ENCODE measurements at regions not wholly inside any gene's neighbourhood (a gene's known extent, or its start where the extent isn't known, plus 50 kb on each side); places are given as distances from the start of the nearest gene placed in this dataset.
"Not testable (repeated sequence)": the region's sequence is repeated elsewhere in the genome, so short reads cannot be mapped to it uniquely, and the experiment has no call there.

DNA sequence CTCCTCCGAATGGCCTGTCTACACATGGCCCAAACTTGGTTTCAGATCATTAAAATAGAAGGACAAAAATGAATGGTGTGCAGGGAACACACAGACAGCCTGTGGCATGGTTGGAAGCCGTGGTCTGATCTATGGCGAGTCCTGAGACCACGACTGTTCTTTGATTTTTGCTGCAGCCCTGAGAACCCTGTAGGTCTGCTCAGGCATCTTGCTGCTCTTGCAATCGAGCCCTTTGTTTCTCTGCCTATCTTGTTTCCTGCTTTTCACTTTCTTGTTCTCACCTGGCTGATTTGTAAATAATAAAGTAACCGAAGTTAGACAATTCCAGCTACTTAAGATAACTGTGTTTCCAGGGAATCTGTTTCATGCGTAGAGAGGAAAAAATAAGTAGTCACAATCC, 54.1 kb upstream of the NBPF9 start:
- intact Hi-C loops (cut with DNase I; ENCODE audit: low total_unique reads); H3K27ac ChIP-seq; H3K9me3 ChIP-seq; in situ Hi-C loops (cut with MboI; ENCODE audit: low pct_ligation_motif_present in 1 of 4, low pct_unique_long_range_greater_than_20kb in 1 of 4, low sequenced_read_pairs in 3 of 4); H3K27me3 ChIP-seq; DNase-seq; H3K4me1 ChIP-seq; H3K4me3 ChIP-seq; H3K36me3 ChIP-seq: not testable (repeated sequence)
- 55% methylated on average over 6 of the region's 7 CpGs; no CpG with 5 or more reads in 1 of the 2 donors for WGBS, 2 donors (ENCODE audit: low coverage in 1 of 2)

DNA sequence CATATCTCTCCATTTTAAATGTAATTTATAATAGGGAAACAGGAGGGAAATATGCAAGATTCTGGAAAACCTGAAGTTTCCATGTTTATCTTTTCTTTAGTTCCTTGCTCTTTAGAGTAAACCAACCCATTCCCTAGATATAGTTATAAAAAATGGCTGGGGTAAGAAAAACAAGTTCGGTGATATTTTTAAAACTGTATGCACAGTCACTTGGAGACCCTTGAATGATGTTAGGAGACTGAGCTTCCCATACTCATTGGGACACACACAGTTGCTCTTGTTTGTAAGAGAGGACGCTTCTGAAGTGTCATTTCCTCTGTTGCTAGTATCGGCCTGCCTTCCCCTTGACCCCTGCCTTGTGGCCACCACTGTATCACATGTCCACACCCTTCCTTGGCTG, 55.0 kb upstream of the NBPF9 start:
- H3K4me3 ChIP-seq; DNase-seq; in situ Hi-C loops (cut with MboI; ENCODE audit: low pct_ligation_motif_present in 1 of 4, low pct_unique_long_range_greater_than_20kb in 1 of 4, low sequenced_read_pairs in 3 of 4); H3K36me3 ChIP-seq; H3K9me3 ChIP-seq; H3K4me1 ChIP-seq; H3K27ac ChIP-seq; intact Hi-C loops (cut with DNase I; ENCODE audit: low total_unique reads); H3K27me3 ChIP-seq: not testable (repeated sequence)
- WGBS, 2 donors (ENCODE audit: low coverage in 1 of 2), result 67% methylated on average over 2 of the region's 3 CpGs; no CpG with 5 or more reads in 1 of the 2 donors

DNA sequence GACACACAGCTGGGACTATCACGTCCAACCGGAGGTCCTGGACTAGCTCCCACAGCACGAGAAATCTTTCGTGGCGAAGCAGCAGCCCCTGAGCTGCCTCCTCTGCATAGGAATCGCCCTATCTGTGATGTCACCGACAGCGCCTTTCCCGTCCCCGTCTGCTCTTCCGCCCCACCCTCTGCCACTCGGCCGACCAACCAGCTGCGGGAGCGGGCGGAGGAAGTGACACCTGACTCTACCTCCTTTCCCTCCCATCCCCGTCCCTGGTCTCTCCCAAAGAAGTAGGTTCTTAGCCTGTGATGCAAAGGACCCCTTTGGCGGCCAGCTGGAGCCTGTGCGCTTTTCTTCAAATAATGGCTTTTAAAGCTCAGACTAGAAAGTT, 59.7 kb upstream of the NBPF9 start:
- H3K27ac ChIP-seq, result peak overlapping the region in 1 of 4 donors; percentile 48
- H3K4me1 ChIP-seq; H3K9me3 ChIP-seq; in situ Hi-C loops (cut with MboI; ENCODE audit: low pct_ligation_motif_present in 1 of 4, low pct_unique_long_range_greater_than_20kb in 1 of 4, low sequenced_read_pairs in 3 of 4); DNase-seq; H3K27me3 ChIP-seq; H3K4me3 ChIP-seq; intact Hi-C loops (cut with DNase I; ENCODE audit: low total_unique reads); H3K36me3 ChIP-seq: not testable (repeated sequence)
- 67% methylated on average over 1 of the region's 19 CpGs; no CpG with 5 or more reads in 1 of the 2 donors for WGBS, 2 donors (ENCODE audit: low coverage in 1 of 2)

DNA sequence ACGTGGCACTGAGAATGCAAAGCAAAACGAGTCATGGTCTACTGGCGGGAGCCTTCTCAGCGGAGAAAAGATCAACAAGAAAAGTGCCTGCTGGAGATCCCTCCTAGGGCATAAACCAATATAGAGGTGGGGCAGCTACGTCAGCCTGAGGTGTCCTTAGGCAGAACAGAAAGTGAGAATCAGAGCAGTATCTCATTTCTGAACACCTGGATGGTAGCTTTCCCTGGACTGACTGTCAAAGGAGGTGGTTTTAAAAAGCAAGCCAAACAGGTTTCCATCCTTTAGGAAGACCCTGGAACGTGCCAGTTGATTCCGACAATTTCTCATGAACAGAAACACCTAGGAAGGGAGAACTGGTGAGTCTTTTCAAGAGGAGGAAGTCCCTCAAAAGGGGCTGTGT, 71.4 kb upstream of the NBPF9 start:
- H3K27me3 ChIP-seq; in situ Hi-C loops (cut with MboI; ENCODE audit: low pct_ligation_motif_present in 1 of 4, low pct_unique_long_range_greater_than_20kb in 1 of 4, low sequenced_read_pairs in 3 of 4); H3K36me3 ChIP-seq; intact Hi-C loops (cut with DNase I; ENCODE audit: low total_unique reads); H3K9me3 ChIP-seq; H3K4me1 ChIP-seq: not testable (repeated sequence)
- peak; percentile 22 to 91 (median 26) for TF ChIP-seq POLR2AphosphoS5 (IDR thresholded peaks at IDR 0.05)
- peak; percentile 70 for TF ChIP-seq POLR2A (IDR thresholded peaks at IDR 0.05)
- Histone ChIP-seq H3K4me3 (peak overlapping the region in 1 of 4 donors; percentile 46), H3K27ac (peak overlapping the region in 3 of 4 donors; percentile 38 to 79 (median 55))
- no CpG with 5 or more reads among the region's 7 CpGs for WGBS, 2 donors (ENCODE audit: low coverage in 1 of 2)
- DNase-seq, result peak; percentile 54

DNA sequence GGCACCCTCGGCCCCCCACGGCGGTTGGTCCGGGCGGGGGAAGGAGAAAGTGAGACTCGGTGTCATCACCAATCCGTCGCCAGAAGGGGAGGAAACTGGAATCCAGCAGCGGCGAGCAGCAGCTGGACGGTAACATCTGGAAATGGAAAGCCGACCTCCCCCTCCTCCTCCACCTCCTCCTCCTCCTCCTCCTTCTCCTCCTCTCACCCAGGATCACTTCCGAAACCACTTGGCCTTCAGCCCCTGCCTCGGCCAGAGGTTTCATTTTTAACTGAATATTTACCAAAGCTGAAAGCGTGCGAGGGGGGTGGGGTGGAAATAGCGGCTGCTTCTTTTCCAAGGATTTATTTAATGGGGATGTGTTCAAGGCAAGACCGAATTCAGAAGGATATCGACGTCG, 72.5 kb upstream of the NBPF9 start:
- H3K36me3 ChIP-seq; H3K9me3 ChIP-seq; intact Hi-C loops (cut with DNase I; ENCODE audit: low total_unique reads); H3K4me1 ChIP-seq; in situ Hi-C loops (cut with MboI; ENCODE audit: low pct_ligation_motif_present in 1 of 4, low pct_unique_long_range_greater_than_20kb in 1 of 4, low sequenced_read_pairs in 3 of 4); H3K27me3 ChIP-seq: not testable (repeated sequence)
- Histone ChIP-seq H3K27ac (peak overlapping the region; percentile 62 to 78 (median 71)), H3K4me3 (peak overlapping the region in 3 of 4 donors; percentile 37 to 56 (median 38))
- DNase-seq, result peak; percentile 9
- WGBS, 2 donors (ENCODE audit: low coverage in 1 of 2), result no CpG with 5 or more reads among the region's 21 CpGs

DNA sequence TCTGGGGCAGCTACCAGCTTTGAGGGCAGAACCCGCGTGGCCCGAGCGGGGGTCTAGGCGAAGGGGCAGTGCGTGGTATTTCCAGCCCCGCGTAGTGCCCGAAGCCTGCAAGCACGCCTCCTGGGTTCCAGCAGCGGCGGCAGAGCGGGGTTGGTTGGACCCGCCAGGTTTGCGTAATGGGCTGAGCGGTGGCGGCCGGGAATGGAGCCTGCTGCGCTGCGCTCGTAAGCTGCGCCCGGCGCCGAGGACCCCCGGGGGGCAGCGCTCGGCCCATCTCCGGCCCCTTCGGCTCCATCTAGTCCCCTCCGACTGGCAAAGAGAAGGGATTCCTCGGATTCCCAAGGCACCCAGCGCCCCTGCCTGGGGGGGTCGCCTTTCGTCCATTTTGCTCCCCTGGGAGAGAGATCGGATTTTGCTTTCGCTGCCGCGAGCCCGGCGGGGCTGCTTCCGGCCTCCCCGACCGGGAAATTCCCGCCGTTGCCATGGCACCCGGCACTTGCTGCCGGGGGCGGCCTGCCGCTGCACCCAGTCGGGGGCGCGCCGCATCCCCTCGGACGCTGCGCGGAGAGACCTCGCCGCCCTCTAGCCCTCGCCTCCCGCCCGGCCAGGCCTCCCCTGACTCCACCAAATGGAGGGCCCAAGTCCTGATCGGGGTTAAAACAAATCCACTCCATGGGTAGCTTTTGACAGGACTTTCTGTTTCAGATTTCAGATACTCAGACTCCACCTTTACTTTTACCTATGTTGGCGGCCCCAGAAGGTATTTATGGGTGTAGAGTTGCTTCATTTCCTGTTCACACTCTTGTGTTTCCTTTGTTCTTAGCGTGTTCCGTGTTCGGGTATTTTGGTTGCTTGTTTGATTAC, 73.3 kb upstream of the NBPF9 start:
- WGBS, 2 donors (ENCODE audit: low coverage in 1 of 2), result 0% methylated on average over 21 of the region's 68 CpGs; no CpG with 5 or more reads in 1 of the 2 donors
- intact Hi-C loops (cut with DNase I; ENCODE audit: low total_unique reads), result not testable (repeated sequence)

DNA sequence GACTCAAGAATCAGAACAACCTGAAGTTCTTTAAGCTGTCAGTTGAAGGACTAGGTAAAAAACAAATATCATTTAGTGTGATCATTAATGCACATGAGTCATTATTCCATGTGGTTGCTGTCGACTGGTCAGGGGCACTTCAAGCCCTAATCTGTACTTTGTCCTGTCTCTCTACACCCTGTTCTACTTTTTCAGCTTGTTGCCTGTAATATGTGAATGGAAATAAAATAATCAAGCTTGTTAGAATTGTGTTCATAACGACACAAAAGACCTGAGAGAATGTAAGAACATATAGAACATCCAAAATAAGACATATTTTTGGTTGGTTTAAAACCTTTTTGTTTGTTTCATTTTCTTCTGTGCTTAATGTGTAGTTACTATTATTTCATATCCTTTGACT, 87.4 kb upstream of the NBPF9 start:
- in situ Hi-C loops (cut with MboI; ENCODE audit: low pct_ligation_motif_present in 1 of 4, low pct_unique_long_range_greater_than_20kb in 1 of 4, low sequenced_read_pairs in 3 of 4); H3K27me3 ChIP-seq; H3K9me3 ChIP-seq; H3K36me3 ChIP-seq; H3K4me3 ChIP-seq; H3K4me1 ChIP-seq; H3K27ac ChIP-seq; DNase-seq; intact Hi-C loops (cut with DNase I; ENCODE audit: low total_unique reads): not testable (repeated sequence)
- WGBS, 2 donors (ENCODE audit: low coverage in 1 of 2), result 17 to 36% methylated on average over 1 to 2 of the region's 2 CpGs

More for the DNA sequence above, 73.3 kb upstream of the NBPF9 start:
- in situ Hi-C loops (cut with MboI; ENCODE audit: low pct_ligation_motif_present in 1 of 4, low pct_unique_long_range_greater_than_20kb in 1 of 4, low sequenced_read_pairs in 3 of 4); H3K27me3 ChIP-seq; H3K4me1 ChIP-seq; H3K36me3 ChIP-seq; H3K9me3 ChIP-seq: not testable (repeated sequence)
- Histone ChIP-seq H3K27ac (peak overlapping the region; percentile 90 to 93 (median 92)), H3K4me3 (peak overlapping the region; percentile 49 to 69 (median 60))
- peak; percentile 58 for DNase-seq
- TF ChIP-seq POLR2A (IDR thresholded peaks at IDR 0.05), result peak; percentile 42
- peak in 2 of 3 donors; percentile 43 to 44 for TF ChIP-seq POLR2AphosphoS5 (IDR thresholded peaks at IDR 0.05)

DNA sequence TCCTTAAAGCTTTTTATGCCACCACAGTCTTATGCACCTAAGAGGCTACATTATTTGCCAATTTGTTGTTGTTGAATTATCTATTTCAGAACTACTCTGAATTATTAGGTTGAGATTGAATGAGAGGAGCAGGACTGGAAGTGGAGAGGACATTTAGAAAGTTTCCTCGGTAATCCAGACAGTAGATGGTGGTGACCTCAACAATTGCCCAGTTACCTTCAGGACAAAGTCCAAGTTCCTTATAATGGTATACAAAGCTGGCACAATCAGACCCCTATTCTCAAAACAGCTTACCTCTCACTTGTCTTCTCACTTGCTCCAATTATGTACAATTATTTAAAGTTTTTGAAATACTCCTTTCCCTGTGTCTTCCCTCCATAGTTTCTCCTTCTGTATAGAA, 93.3 kb upstream of the NBPF9 start:
- H3K36me3 ChIP-seq; H3K4me1 ChIP-seq; H3K27ac ChIP-seq; H3K9me3 ChIP-seq; H3K27me3 ChIP-seq; H3K4me3 ChIP-seq; in situ Hi-C loops (cut with MboI; ENCODE audit: low pct_ligation_motif_present in 1 of 4, low pct_unique_long_range_greater_than_20kb in 1 of 4, low sequenced_read_pairs in 3 of 4); intact Hi-C loops (cut with DNase I; ENCODE audit: low total_unique reads); DNase-seq: not testable (repeated sequence)
- 79% methylated on average over 1 of the region's 1 CpG; no CpG with 5 or more reads in 1 of the 2 donors for WGBS, 2 donors (ENCODE audit: low coverage in 1 of 2)

DNA sequence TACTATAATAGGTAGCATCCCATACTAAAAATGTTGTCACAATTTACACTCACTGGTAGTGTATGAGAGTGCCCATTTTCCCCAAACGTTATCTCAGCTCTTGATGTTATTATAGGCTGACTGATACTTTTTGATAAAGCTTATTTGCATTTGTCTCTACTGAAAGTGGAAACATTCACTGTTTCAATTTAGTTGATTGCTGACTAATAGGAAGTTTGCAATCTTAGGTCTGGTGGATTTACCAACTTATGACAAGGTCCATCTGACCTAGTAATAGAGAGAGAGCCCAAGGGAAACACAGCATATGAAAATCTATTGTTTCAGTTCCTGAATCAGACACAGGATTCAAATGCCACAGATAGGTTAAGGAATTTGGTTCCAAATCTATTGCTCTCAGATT, 97.2 kb upstream of the NBPF9 start:
- H3K9me3 ChIP-seq; H3K4me3 ChIP-seq; H3K27me3 ChIP-seq; DNase-seq; H3K4me1 ChIP-seq; in situ Hi-C loops (cut with MboI; ENCODE audit: low pct_ligation_motif_present in 1 of 4, low pct_unique_long_range_greater_than_20kb in 1 of 4, low sequenced_read_pairs in 3 of 4); intact Hi-C loops (cut with DNase I; ENCODE audit: low total_unique reads); H3K36me3 ChIP-seq; H3K27ac ChIP-seq: not testable (repeated sequence)
- 52% methylated on average over 1 of the region's 1 CpG; no CpG with 5 or more reads in 1 of the 2 donors for WGBS, 2 donors (ENCODE audit: low coverage in 1 of 2)

DNA sequence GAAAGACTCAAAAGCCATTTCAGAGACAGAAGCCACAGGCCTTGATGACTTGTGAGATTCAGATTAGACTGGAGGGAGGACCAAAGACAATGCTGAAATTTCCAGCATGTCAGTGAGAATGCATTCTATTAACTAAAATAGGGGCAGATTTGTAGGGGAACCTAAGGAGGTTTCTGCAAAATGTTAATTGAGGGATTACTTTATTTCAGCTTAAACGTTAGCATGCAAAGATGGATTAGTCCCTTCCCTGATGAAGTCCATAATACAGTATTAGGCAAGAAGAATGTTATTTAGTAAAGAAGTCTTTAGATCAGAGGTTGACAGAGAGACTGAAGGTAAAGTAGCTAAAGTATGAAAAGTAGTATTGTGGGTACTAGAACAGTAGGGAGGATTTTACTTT, 98.9 kb upstream of the NBPF9 start:
- in situ Hi-C loops (cut with MboI; ENCODE audit: low pct_ligation_motif_present in 1 of 4, low pct_unique_long_range_greater_than_20kb in 1 of 4, low sequenced_read_pairs in 3 of 4); DNase-seq; H3K4me3 ChIP-seq; intact Hi-C loops (cut with DNase I; ENCODE audit: low total_unique reads); H3K9me3 ChIP-seq; H3K4me1 ChIP-seq; H3K27me3 ChIP-seq; H3K36me3 ChIP-seq; H3K27ac ChIP-seq: not testable (repeated sequence)
- no CpG with 5 or more reads among the region's 1 CpG for WGBS, 2 donors (ENCODE audit: low coverage in 1 of 2)
